GM12878 (cell line): ENCODE measurements at regions not wholly inside any gene's neighbourhood (a gene's known extent, or its start where the extent isn't known, plus 50 kb on each side); places are given as distances from the start of the nearest gene placed in this dataset.

Source experiments
- ATAC-seq: fragments of 200-7000 bp; cut with Tn5 transposase; 3 replicates; pipeline ENCODE4 v1.9.1; 2020; ENCODE audit warnings: mild to moderate bottlenecking, moderate library complexity
- BruUV-seq: library from RNA; stranded (reverse); fragments of 400-500 nt; replicated peaks from 2 replicates; lab custom pipeline; 2021; lab: Mats Ljungman, UMichigan
- CTCF ChIA-PET: fragments of 300-600 bp; sonication (Branson Sonifier 250); formaldehyde crosslinking; extraction: SDS; loops from one replicate; lab custom pipeline; 2021; ENCODE audit warnings: inconsistent platforms; lab: Yijun Ruan, JAX
- POLR2A ChIA-PET: fragments of 350-600 bp; formaldehyde crosslinking; extraction: SDS; loops from one replicate; lab custom pipeline; 2021; ENCODE audit warnings: inconsistent platforms; lab: Charles Lee
- RAD21 ChIA-PET: fragments of 300-600 bp; sonication (Branson Sonifier 250); formaldehyde crosslinking; loops from one replicate; lab custom pipeline; 2023; ENCODE audit warnings: antibody characterized with exemption; ENCODE audit not compliant: unreplicated experiment; lab: Charles Lee
- SMC1A ChIA-PET: fragments of 300-600 bp; sonication (Branson Sonifier 250); formaldehyde crosslinking; loops from one replicate; lab custom pipeline; 2023; ENCODE audit not compliant: unreplicated experiment, uncharacterized antibody; lab: Charles Lee
- DNase-seq: peaks from one replicate; pipeline ENCODE4 v3.0.0-alpha.2; 2011; ENCODE audit warnings: low read depth, low spot score
- FAIRE-seq: peaks from 3 replicates; lab custom pipeline; 2011; peaks lifted over from hg19 to GRCh38; lab: Jason Lieb, UNC
- H2AFZ ChIP-seq: 2 replicates; pipeline ENCODE4 v1.6.0; 2011; ENCODE audit warnings: low read depth, low read length, control low read depth; ENCODE audit not compliant: control insufficient read depth
- H3K27ac ChIP-seq: 2 replicates; pipeline ENCODE4 v1.5.1; 2011; ENCODE audit warnings: control low read depth; ENCODE audit not compliant: control insufficient read depth, insufficient read depth
- H3K27me3 ChIP-seq, 2 experiments: replicated peaks in 1 of 2; 2 replicates each; pipeline versions ENCODE4 v1.6.0 to v1.6.1; 2011; ENCODE audit warnings: low read length in 1 of 2; ENCODE audit not compliant: control insufficient read depth in 2 of 2, insufficient read depth in 2 of 2
- H3K36me3 ChIP-seq, 2 experiments: 2 replicates each; pipeline ENCODE4 v1.5.1; 2011; ENCODE audit warnings: low read length in 1 of 2; ENCODE audit not compliant: control insufficient read depth in 2 of 2, insufficient read depth in 2 of 2
- H3K4me1 ChIP-seq: 2 replicates; pipeline ENCODE4 v1.6.1; 2011; ENCODE audit warnings: mild to moderate bottlenecking, low read length, moderate library complexity, mixed read lengths; ENCODE audit not compliant: control insufficient read depth, insufficient read depth
- H3K4me2 ChIP-seq: 2 replicates; pipeline ENCODE4 v1.6.0; 2011; ENCODE audit warnings: control low read depth; ENCODE audit not compliant: control insufficient read depth, insufficient read depth
- H3K4me3 ChIP-seq: fragments of 200-600 bp; sonication (generic); 2 replicates; pipeline ENCODE4 v1.5.1; 2016
- H3K79me2 ChIP-seq: 2 replicates; pipeline ENCODE4 v1.6.0; 2011; ENCODE audit warnings: low read length; ENCODE audit not compliant: control insufficient read depth, insufficient read depth
- H3K9ac ChIP-seq: 2 replicates; pipeline ENCODE4 v1.8.0; 2011; ENCODE audit warnings: low read length, control low read depth, mixed read lengths; ENCODE audit not compliant: control insufficient read depth, insufficient read depth
- H3K9me3 ChIP-seq: replicated peaks from 3 replicates; pipeline ENCODE4 v1.5.1; 2011; ENCODE audit warnings: mild to moderate bottlenecking, low read length; ENCODE audit not compliant: control insufficient read depth, insufficient read depth
- H4K20me1 ChIP-seq: 2 replicates; pipeline ENCODE4 v1.6.0; 2011; ENCODE audit not compliant: control insufficient read depth, insufficient read depth
- CBX5 ChIP-seq: sonication (generic); IDR thresholded peaks from 2 replicates; pipeline ENCODE4 v1.6.1; 2016; ENCODE audit warnings: low read depth, moderate library complexity, mild to moderate bottlenecking, inconsistent platforms
- CREB1 ChIP-seq: IDR thresholded peaks from 2 replicates; pipeline ENCODE4 v1.6.1; 2012; ENCODE audit warnings: low read depth, mild to moderate bottlenecking, inconsistent platforms
- IKZF1 ChIP-seq: fragments of 450-650 bp; conservative IDR thresholded peaks from 2 replicates; pipeline ENCODE4 v1.6.1; 2017; ENCODE audit warnings: antibody characterized with exemption, mild to moderate bottlenecking
- MTA2 ChIP-seq: fragments of 450-650 bp; IDR thresholded peaks from 2 replicates; pipeline ENCODE4 v1.6.1; 2016; ENCODE audit warnings: low read depth, mild to moderate bottlenecking, moderate library complexity
- PKNOX1 ChIP-seq: fragments of 450-650 bp; IDR thresholded peaks from 2 replicates; pipeline ENCODE4 v1.6.1; 2016; ENCODE audit warnings: mild to moderate bottlenecking
- RFX5 ChIP-seq: IDR thresholded peaks from 2 replicates; pipeline ENCODE4 v1.6.1; 2011; ENCODE audit warnings: low read depth, low read length, improper control_type of control experiment
- SPI1 ChIP-seq: IDR thresholded peaks from 2 replicates; pipeline ENCODE4 v1.6.1; 2011; ENCODE audit warnings: low read depth, mild to moderate bottlenecking, low read length, moderate library complexity, borderline replicate concordance; ENCODE audit not compliant: insufficient read depth
- STAT1 ChIP-seq: fragments of 450-650 bp; conservative IDR thresholded peaks from 2 replicates; pipeline ENCODE4 v1.6.1; 2014; ENCODE audit warnings: antibody characterized with exemption, mild to moderate bottlenecking
- SUZ12 ChIP-seq: fragments of 200-600 bp; sonication (generic); IDR thresholded peaks from one replicate; pipeline ENCODE4 v1.6.1; 2018; ENCODE audit warnings: antibody characterized with exemption, mild to moderate bottlenecking; ENCODE audit not compliant: unreplicated experiment
- WGBS: methylation state at CpG from one replicate; pipeline ENCODE4 v1.1.6; 2016; ENCODE audit warnings: low lambda C conversion rate; ENCODE audit not compliant: insufficient replicate concordance, insufficient coverage; ENCODE audit errors: missing lambda C conversion rate; 5-methylcytosine and 5-hydroxymethylcytosine counted together
- in situ Hi-C: fragments of 300-500 bp; cut with MboI; formaldehyde crosslinking; loops from 9 replicates; pipeline ENCODE4 v1.14.3; 2018; ENCODE audit warnings: mixed read lengths
- intact Hi-C: fragments of 100-400 bp; cut with micrococcal nuclease; formaldehyde crosslinking; loops from one replicate; pipeline ENCODE4 v1.14.2; 2022; ENCODE audit not compliant: unreplicated experiment

- TF ChIP-seq SPI1 (no peak), CREB1 (no peak)
These were observed 126.3 kb upstream of the JUN start (continued) for GRCh38 chr1:58909914-58910681.

- no peak for ATAC-seq
- in situ Hi-C loops = no loop called here
- BruUV-seq = no TSS peak
- H2AFZ ChIP-seq = no peak overlapping the region
- 98% methylated on average over 7 of the region's 7 CpGs for WGBS
- H3K9ac ChIP-seq = no peak overlapping the region
- SMC1A ChIA-PET = interaction anchor here (0.7 to 1.4 kb wide), 4 partner anchors 22 to 577 kb away, joined by 3 to 4 read pairs (median 3); partner anchors contain the start of gene JUN
- DNase-seq = no peak
- H3K27me3 ChIP-seq = no peaks in the 10 kb centered on the region
- no peaks in the 10 kb centered on the region for H4K20me1 ChIP-seq
- no peak for TF ChIP-seq PKNOX1
- TF ChIP-seq RFX5 = no peak
- TF ChIP-seq SUZ12 = no peak
- no peak for TF ChIP-seq IKZF1
- no peak for TF ChIP-seq CBX5
- TF ChIP-seq STAT1 = no peak
- no peak for TF ChIP-seq MTA2
- H3K9me3 ChIP-seq = no peaks in the 10 kb centered on the region; the same call in 2 of the 3 replicates
- intact Hi-C loops = no loop called here
- no peak overlapping the region for H3K4me3 ChIP-seq
- CTCF ChIA-PET = no interaction called here
- no peak overlapping the region for H3K27ac ChIP-seq
- no peak overlapping the region for H3K4me2 ChIP-seq
- POLR2A ChIA-PET = no interaction called here
- no peaks in the 10 kb centered on the region for H3K36me3 ChIP-seq
- RAD21 ChIA-PET = interaction anchor here (0.9 to 1.0 kb wide), 2 partner anchors 57 to 101 kb away, joined by 3 read pairs; no protein-coding TSS in a partner anchor
- no peaks in the 10 kb centered on the region for H3K79me2 ChIP-seq
- FAIRE-seq = no peak
- H3K4me1 ChIP-seq = no peaks in the 10 kb centered on the region
These were observed 128.1 kb upstream of the JUN start for GRCh38 chr1:58911841-58912499.
